ENCODE measurements at regions not wholly inside any gene's neighbourhood (a gene's known extent, or its start where the extent isn't known, plus 50 kb on each side); places are given as distances from the start of the nearest gene placed in this dataset.

GRCh38 chr9:79286992-79287707, 284.6 kb upstream of the TLE4 start:
- no peaks in the 10 kb centered on the region for H3K36me3 ChIP-seq
- no peak for DNase-seq
- intact Hi-C loops (cut with DNase I; ENCODE audit: low total_unique reads), result no loop called here
- H3K27ac ChIP-seq, result no peak overlapping the region
- TF ChIP-seq POLR2A (IDR thresholded peaks at IDR 0.05), result no peak
- TF ChIP-seq CTCF (IDR thresholded peaks at IDR 0.05), result no peak
- no peaks in the 10 kb centered on the region for H3K4me1 ChIP-seq
- no peaks in the 10 kb centered on the region for H3K9me3 ChIP-seq
- no peak overlapping the region for H3K4me3 ChIP-seq
- H3K27me3 ChIP-seq, result no peaks in the 10 kb centered on the region

- no peak for DNase-seq
- H3K4me3 ChIP-seq, result no peak overlapping the region
- intact Hi-C loops (cut with DNase I; ENCODE audit: low total_unique reads), result no loop called here
Measured at GRCh38 chr9:79287708-79288290, 284.0 kb upstream of the TLE4 start.

GRCh38 chr9:79289856-79290255, 281.9 kb upstream of the TLE4 start:
- no peak for DNase-seq
- Histone ChIP-seq H3K36me3 (no peaks in the 10 kb centered on the region), H3K27ac (no peak overlapping the region), H3K27me3 (no peaks in the 10 kb centered on the region), H3K4me3 (no peak overlapping the region), H3K4me1 (no peaks in the 10 kb centered on the region), H3K9me3 (no peaks in the 10 kb centered on the region)
- TF ChIP-seq CTCF (IDR thresholded peaks at IDR 0.05), result no peak
- TF ChIP-seq POLR2A (IDR thresholded peaks at IDR 0.05), result no peak
- intact Hi-C loops (cut with DNase I; ENCODE audit: low total_unique reads), result no loop called here

More at GRCh38 chr9:79287708-79288290, 284.0 kb upstream of the TLE4 start:
- no peak for TF ChIP-seq CTCF (IDR thresholded peaks at IDR 0.05)
- TF ChIP-seq POLR2A (IDR thresholded peaks at IDR 0.05), result no peak
- Histone ChIP-seq H3K27me3 (no peaks in the 10 kb centered on the region), H3K4me1 (no peaks in the 10 kb centered on the region), H3K36me3 (no peaks in the 10 kb centered on the region), H3K9me3 (no peaks in the 10 kb centered on the region), H3K27ac (no peak overlapping the region)

- H3K36me3 ChIP-seq, result no peaks in the 10 kb centered on the region
- no peaks in the 10 kb centered on the region for H3K9me3 ChIP-seq
- TF ChIP-seq POLR2A (IDR thresholded peaks at IDR 0.05) (no peak), CTCF (IDR thresholded peaks at IDR 0.05) (no peak)
- H3K4me3 ChIP-seq, result no peak overlapping the region
- intact Hi-C loops (cut with DNase I; ENCODE audit: low total_unique reads), result no loop called here
- no peak overlapping the region for H3K27ac ChIP-seq
- no peaks in the 10 kb centered on the region for H3K4me1 ChIP-seq
- H3K27me3 ChIP-seq, result no peaks in the 10 kb centered on the region
- DNase-seq, result no peak
Measured at GRCh38 chr9:79292731-79293280, 279.0 kb upstream of the TLE4 start.

- intact Hi-C loops (cut with DNase I; ENCODE audit: low total_unique reads), result no loop called here
- Histone ChIP-seq H3K4me3 (no peak overlapping the region), H3K36me3 (no peaks in the 10 kb centered on the region), H3K9me3 (no peaks in the 10 kb centered on the region), H3K27me3 (no peaks in the 10 kb centered on the region), H3K27ac (no peak overlapping the region), H3K4me1 (no peaks in the 10 kb centered on the region)
- no peak for DNase-seq
- TF ChIP-seq POLR2A (IDR thresholded peaks at IDR 0.05) (no peak), CTCF (IDR thresholded peaks at IDR 0.05) (no peak)
Measured at GRCh38 chr9:79300068-79300467, 271.7 kb upstream of the TLE4 start.

Data from uterus (tissue), 3 donors.